Nephron (organoid): ENCODE measurements at regions not wholly inside any gene's neighbourhood (a gene's known extent, or its start where the extent isn't known, plus 50 kb on each side); places are given as distances from the start of the nearest gene placed in this dataset.

Experiments
- H3K27ac Mint-ChIP-seq, 3 experiments: 2 replicates each; pipeline ENCODE4 v1.8.0; 2020; ENCODE audit warnings: mixed read lengths in 3 of 3, mild to moderate bottlenecking in 2 of 3, moderate library complexity in 1 of 3
- H3K27me3 Mint-ChIP-seq: 2 replicates; pipeline ENCODE4 v1.8.0; 2021; ENCODE audit warnings: low read depth, mild to moderate bottlenecking, moderate library complexity, mixed read lengths
- H3K36me3 Mint-ChIP-seq: 2 replicates; pipeline ENCODE4 v1.8.0; 2020; ENCODE audit warnings: low read depth, mixed read lengths
- H3K4me1 Mint-ChIP-seq: 2 replicates; pipeline ENCODE4 v1.8.0; 2020; ENCODE audit warnings: mixed read lengths
- H3K4me3 Mint-ChIP-seq, 3 experiments: 2 replicates each; pipeline ENCODE4 v1.8.0; 2020; ENCODE audit warnings: mild to moderate bottlenecking in 3 of 3, mixed read lengths in 3 of 3, moderate library complexity in 2 of 3
- H3K9me3 Mint-ChIP-seq: 2 replicates; pipeline ENCODE4 v1.8.0; 2020; ENCODE audit warnings: mixed read lengths
- TF ChIP-seq, protein P1 (sequence below), 3 experiments: fragments of 200-600 bp; sonication (generic); IDR thresholded peaks; one replicate each; pipeline ENCODE4 v1.5.0; 2021; ENCODE audit warnings: antibody characterized with exemption in 3 of 3; ENCODE audit not compliant: unreplicated experiment in 3 of 3

DNA sequence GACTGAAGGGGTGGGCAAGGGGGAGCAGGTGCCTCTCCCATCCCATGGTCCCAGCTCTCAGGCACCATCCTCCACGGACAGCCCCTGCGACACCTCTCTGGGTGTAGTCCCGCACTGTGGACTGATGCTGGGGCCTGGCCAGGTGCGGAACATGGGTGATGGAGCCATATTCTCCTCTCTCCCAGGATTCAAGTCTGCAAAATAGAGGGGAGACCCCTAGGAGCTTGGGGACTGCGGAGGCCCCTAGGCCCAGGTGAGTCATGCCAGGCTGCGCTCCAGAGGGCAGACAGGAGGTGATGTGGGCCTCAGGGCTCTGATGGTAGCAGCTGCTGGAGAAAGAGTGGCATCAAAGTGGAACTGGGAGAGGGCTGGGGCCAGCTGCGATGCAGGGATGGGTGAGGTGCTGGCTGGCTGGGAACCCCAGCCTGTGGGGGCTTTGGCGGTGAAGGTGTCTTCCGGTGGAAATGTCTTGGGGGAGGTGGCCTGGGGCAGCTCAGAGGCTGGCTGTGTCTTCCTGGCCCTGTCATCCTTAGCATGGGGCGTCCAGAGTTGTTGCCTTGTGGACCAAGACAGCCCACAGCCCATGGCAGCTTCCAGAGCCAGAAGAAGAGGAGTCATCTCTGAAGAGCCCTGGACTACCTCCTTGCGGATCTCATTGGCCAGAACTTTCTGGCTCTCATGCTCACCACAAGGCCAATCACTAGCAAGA, 149.1 kb downstream of the KIF26A start:
- TF ChIP-seq, protein P1, sequence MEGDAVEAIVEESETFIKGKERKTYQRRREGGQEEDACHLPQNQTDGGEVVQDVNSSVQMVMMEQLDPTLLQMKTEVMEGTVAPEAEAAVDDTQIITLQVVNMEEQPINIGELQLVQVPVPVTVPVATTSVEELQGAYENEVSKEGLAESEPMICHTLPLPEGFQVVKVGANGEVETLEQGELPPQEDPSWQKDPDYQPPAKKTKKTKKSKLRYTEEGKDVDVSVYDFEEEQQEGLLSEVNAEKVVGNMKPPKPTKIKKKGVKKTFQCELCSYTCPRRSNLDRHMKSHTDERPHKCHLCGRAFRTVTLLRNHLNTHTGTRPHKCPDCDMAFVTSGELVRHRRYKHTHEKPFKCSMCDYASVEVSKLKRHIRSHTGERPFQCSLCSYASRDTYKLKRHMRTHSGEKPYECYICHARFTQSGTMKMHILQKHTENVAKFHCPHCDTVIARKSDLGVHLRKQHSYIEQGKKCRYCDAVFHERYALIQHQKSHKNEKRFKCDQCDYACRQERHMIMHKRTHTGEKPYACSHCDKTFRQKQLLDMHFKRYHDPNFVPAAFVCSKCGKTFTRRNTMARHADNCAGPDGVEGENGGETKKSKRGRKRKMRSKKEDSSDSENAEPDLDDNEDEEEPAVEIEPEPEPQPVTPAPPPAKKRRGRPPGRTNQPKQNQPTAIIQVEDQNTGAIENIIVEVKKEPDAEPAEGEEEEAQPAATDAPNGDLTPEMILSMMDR (IDR thresholded peaks at IDR 0.05; ENCODE audit: unreplicated experiment in 3 of 3) = no peak
- peaks cover 7% of the 10 kb centered on the region for H3K36me3 Mint-ChIP-seq
- H3K4me1 Mint-ChIP-seq = peaks cover 10% of the 10 kb centered on the region
- H3K4me3 Mint-ChIP-seq = no peak overlapping the region
- peaks cover 27% of the 10 kb centered on the region for H3K27me3 Mint-ChIP-seq
- no peaks in the 10 kb centered on the region for H3K9me3 Mint-ChIP-seq
- no peak overlapping the region for H3K27ac Mint-ChIP-seq

DNA sequence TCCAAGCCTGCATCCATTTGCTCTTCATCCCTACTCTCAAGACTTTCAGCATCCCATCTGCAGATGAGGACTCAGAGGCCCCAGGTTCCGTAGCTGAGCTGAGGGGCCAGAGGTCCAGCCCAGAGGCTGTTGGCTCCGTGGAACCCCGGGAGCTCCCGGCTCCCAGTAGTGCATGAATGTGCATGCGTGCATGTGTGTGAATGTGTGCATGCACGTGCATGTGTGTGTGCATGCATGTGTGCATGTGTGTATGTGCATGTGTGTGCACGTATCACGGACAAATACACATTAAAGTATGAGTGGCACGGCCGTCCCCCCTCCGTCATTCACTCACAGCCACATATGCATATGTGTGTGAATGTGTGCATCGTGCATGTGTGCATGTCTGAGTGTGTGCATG, 149.9 kb downstream of the KIF26A start:
- Mint-ChIP-seq H3K27me3 (peaks cover 27% of the 10 kb centered on the region), H3K9me3 (no peaks in the 10 kb centered on the region), H3K36me3 (peaks cover 7% of the 10 kb centered on the region), H3K4me1 (peaks cover 5% of the 10 kb centered on the region), H3K27ac (no peak overlapping the region), H3K4me3 (no peak overlapping the region)
- TF ChIP-seq, protein P1 (IDR thresholded peaks at IDR 0.05; ENCODE audit: unreplicated experiment in 3 of 3) = no peak

DNA sequence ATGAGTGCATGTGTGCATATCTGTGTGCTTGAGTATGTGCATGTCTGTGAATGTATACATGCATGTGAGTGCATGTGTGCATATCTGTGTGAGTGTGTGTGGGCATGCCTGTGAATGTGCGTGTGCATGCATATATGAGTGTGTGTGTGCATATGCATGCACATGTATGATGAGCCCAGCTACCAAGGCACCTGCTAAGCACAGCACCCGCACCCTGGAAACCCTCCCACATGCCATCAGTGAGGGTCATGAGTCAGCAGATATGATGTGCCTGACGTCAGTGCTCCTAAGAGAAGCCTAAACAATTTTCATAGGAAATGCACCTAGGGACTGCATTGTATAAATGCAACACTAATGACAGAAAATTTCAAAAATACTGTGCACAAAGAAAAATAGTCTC, 151.1 kb downstream of the KIF26A start:
- no peaks in the 10 kb centered on the region for H3K4me1 Mint-ChIP-seq
- TF ChIP-seq, protein P1 (IDR thresholded peaks at IDR 0.05; ENCODE audit: unreplicated experiment in 3 of 3) = no peak
- H3K27ac Mint-ChIP-seq = no peak overlapping the region
- H3K27me3 Mint-ChIP-seq = peaks cover 36% of the 10 kb centered on the region
- H3K9me3 Mint-ChIP-seq = no peaks in the 10 kb centered on the region
- H3K36me3 Mint-ChIP-seq = peaks cover 7% of the 10 kb centered on the region
- no peak overlapping the region for H3K4me3 Mint-ChIP-seq

DNA sequence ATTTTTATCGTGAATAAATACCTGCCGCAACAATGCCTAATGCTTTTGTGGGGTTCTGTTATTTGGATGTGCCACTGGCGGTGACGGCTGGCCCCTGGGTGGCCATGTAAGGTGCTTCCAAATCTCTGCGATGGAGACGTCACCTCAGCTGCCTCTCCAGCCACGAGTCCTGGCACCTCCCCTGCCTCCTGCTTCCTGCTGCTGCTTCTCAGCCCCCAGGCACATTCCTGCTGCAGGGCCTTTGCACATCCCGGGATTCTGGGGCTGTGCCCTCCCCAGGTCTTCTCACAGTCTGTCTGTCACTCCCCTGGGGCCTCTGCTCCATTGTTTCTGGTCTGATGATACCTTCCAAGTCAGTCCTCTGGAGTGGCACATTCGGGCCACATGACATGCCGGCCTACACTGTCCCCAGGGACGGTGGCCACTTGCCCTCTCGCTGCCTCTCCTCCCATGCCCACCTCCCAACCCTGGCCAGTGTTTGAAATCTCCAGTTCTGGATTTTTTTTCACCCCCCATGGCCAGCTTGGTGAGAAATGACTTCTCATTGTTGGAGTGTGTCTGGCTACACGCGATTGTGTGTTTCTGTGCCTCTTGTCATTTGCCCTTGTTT, 151.8 kb downstream of the KIF26A start:
- peaks cover 7% of the 10 kb centered on the region for H3K36me3 Mint-ChIP-seq

DNA sequence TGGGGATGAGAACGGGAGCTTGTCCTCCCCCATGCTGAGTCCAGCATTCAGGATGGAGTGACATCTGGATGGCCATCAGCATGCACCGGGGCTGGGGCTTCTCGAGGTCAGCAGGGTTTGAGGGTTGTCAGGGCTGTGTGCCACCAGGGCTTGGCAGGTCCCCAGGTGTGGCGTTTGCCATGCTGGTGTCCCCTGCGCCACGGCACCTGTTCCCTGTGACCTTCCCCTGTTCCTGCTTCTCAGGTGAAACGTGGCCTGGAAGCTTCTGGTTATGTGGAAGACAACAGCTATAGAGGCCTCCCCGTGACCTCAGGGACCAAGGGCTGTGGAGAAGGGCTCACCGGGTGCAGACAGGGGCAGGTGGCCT, 152.4 kb downstream of the KIF26A start:
- no peak overlapping the region for H3K27ac Mint-ChIP-seq
- no peaks in the 10 kb centered on the region for H3K9me3 Mint-ChIP-seq
- H3K4me3 Mint-ChIP-seq = no peak overlapping the region
- H3K36me3 Mint-ChIP-seq = peaks cover 7% of the 10 kb centered on the region
- peaks cover 9% of the 10 kb centered on the region for H3K4me1 Mint-ChIP-seq
- TF ChIP-seq, protein P1 (IDR thresholded peaks at IDR 0.05; ENCODE audit: unreplicated experiment in 3 of 3) = no peak
- peaks cover 39% of the 10 kb centered on the region for H3K27me3 Mint-ChIP-seq

More for the DNA sequence above, 151.8 kb downstream of the KIF26A start:
- Mint-ChIP-seq H3K9me3 (no peaks in the 10 kb centered on the region), H3K27ac (no peak overlapping the region), H3K4me1 (peaks cover 3% of the 10 kb centered on the region), H3K27me3 (peaks cover 36% of the 10 kb centered on the region), H3K4me3 (no peak overlapping the region)
- TF ChIP-seq, protein P1 (IDR thresholded peaks at IDR 0.05; ENCODE audit: unreplicated experiment in 3 of 3) = no peak
